ENCODE measurements at regions not wholly inside any gene's neighbourhood (a gene's known extent, or its start where the extent isn't known, plus 50 kb on each side); places are given as distances from the start of the nearest gene placed in this dataset.
"Not testable (repeated sequence)": the region's sequence is repeated elsewhere in the genome, so short reads cannot be mapped to it uniquely, and the experiment has no call there.

DNA sequence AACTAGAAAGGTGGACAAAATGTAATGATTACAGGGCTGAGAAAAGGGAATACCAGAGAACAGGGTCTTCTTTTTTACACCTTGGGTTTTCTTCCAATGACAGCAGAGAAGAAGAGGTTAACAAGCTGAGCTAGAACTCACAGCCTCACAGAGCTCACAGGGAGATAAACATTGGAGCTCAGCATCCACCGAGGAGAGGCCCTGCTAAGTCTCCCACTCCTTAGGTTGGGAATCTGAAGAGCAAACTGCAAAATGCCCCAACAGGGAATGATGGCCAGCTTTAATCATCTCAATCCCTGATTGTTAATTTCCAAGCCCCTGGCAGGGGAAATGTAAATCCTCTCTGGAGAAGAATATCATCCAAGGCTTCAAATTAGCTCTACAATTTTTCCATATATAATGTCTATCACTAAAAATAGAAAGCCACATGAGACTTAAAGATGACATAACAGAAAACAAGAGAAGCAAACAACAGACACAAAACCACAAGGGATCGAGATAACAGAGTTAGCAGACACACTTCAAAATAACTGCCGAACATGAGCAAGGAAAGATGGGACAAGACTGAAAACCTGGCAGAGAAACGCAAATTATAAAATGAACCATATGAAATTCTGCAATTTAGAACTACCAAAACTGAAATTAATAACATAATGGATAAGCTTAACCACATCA is 66.1 kb upstream of the ZSCAN2 start:
- TF ChIP-seq, protein P1, sequence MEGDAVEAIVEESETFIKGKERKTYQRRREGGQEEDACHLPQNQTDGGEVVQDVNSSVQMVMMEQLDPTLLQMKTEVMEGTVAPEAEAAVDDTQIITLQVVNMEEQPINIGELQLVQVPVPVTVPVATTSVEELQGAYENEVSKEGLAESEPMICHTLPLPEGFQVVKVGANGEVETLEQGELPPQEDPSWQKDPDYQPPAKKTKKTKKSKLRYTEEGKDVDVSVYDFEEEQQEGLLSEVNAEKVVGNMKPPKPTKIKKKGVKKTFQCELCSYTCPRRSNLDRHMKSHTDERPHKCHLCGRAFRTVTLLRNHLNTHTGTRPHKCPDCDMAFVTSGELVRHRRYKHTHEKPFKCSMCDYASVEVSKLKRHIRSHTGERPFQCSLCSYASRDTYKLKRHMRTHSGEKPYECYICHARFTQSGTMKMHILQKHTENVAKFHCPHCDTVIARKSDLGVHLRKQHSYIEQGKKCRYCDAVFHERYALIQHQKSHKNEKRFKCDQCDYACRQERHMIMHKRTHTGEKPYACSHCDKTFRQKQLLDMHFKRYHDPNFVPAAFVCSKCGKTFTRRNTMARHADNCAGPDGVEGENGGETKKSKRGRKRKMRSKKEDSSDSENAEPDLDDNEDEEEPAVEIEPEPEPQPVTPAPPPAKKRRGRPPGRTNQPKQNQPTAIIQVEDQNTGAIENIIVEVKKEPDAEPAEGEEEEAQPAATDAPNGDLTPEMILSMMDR (IDR thresholded peaks at IDR 0.05): not testable (repeated sequence)
- not testable (repeated sequence) for TF ChIP-seq POLR2A (IDR thresholded peaks at IDR 0.05)

Data from body of pancreas (tissue), 4 donors.